ENCODE measurements at regions not wholly inside any gene's neighbourhood (a gene's known extent, or its start where the extent isn't known, plus 50 kb on each side); places are given as distances from the start of the nearest gene placed in this dataset.

DNA sequence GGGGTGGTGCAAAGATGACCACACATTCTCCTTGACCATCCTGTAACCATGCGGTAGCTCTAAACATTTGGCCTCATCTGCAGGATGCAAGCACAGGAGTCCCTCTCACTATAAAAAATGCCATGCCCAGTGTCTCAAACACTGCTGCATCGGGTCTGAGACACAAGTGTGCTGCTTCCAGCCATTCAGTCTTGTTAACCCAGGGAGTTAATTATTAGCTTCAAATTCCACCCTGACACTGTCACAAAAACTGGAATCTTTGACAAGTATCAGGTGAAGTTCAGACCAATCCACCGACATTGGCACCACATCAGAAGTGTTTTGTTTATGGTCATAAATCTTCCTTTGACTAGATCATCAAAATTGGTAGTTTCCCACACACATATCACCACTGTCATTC is 119.1 kb upstream of the RASEF start:
- no peak for TF ChIP-seq CTCF (IDR thresholded peaks at IDR 0.05 in 4 of 5, conservative IDR thresholded peaks at IDR 0.05 in 1 of 5)
- TF ChIP-seq POLR2A (IDR thresholded peaks at IDR 0.05): no peak

All from gastrocnemius medialis (tissue), 4 donors.